NT2/D1 (cell line): ENCODE measurements at regions not wholly inside any gene's neighbourhood (a gene's known extent, or its start where the extent isn't known, plus 50 kb on each side); places are given as distances from the start of the nearest gene placed in this dataset.

Experiments
- YY1 ChIP-seq: IDR thresholded peaks from 2 replicates; pipeline ENCODE4 v1.6.1; 2011; ENCODE audit not compliant: insufficient read length, insufficient read depth
- ZNF274 ChIP-seq: IDR thresholded peaks from 2 replicates; pipeline ENCODE4 v1.6.1; 2011; ENCODE audit warnings: mild to moderate bottlenecking, low read depth, low read length

DNA sequence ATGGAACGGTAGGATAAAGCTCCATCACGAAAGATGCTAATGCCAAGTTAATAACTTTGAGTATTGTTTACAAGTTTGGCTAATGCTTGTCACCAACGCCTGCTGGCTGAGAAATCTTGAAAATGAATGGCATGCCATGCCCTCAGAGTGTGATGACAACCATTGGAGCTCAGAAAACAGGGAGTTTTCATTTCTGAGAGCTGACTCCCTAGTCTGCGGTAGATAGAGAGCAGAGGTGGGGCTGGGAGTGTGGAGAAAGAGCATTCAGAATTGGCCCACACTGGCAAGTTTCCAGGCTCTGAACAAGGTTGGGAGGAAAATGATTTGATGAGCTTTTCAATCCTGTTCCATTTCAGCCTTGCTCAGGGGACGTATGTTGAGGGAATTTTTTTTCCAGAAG lies 183.9 kb downstream of the CPEB2 start:
- TF ChIP-seq YY1 (no peak), ZNF274 (no peak)
